GM21619 (cell line): ENCODE measurements at regions not wholly inside any gene's neighbourhood (a gene's known extent, or its start where the extent isn't known, plus 50 kb on each side); places are given as distances from the start of the nearest gene placed in this dataset.

Experiments
- ATAC-seq: cut with Tn5 transposase; IDR thresholded peaks from one replicate; pipeline ENCODE4 v1.9.1; 2021; ENCODE audit not compliant: unreplicated experiment

DNA sequence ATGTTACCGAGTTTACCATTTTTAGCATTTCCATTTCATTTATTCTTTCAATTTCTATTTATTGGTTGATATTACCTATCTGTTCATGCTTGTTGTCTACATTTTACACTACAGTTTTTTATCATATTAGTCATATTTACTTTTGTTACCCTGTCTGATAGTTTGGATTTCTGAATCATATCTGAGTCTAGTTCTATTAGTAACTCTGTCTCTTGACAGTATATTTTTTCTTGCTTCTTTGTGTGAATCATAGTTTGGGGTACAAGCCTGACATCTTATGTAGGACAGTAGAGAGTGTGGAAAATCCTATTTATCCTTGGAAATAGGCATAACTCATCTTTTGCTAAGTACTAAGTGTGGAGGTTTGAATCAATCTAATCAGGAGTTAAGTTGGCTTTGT, 263.9 kb upstream of the SESN3 start:
- ATAC-seq: no peak

GRCh38 chr11:95494167-95494566, 263.2 kb upstream of the SESN3 start:
- no peak for ATAC-seq

GRCh38 chr11:95490625-95491024, 259.6 kb upstream of the SESN3 start:
- ATAC-seq: no peak

DNA sequence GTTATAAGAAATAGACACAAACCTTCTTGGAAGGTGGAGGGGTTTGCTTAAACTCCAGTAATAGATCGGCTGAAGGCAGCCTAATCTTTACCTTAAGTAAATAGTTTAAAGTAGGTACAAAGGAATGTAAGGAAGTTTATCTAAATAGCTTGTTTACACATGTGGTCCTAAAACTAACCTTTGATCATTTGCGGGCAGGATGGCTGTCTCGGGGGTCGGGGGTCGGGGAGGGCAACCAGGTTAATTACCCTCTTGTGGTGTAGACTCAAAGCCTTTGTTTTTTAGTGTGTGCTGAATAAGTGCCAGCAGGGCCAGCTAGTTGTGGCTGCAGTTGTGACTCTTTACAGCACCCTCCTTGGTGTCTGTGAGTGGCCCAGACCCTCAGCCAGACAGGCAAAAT, 256.9 kb upstream of the SESN3 start:
- ATAC-seq: no peak

DNA sequence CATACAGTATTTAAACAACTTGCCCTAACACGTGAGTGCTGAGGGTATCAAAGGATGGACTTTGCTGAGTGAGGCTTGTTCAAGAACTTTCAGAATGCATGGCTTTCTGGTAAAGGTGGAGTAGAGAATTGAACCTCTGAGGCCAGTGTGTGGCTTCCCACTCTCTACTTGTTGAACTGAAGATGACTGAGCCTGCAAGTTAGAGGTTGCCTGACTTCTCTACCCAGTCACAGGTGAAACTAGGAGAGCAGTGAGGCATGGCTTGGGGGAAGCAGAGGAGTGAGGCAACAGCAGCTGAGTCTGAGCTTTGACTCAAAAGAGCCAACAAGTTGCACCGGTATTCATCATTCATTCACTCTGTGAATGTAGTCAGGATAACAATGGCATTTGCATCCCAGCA, 256.4 kb upstream of the SESN3 start:
- peak; percentile 99 for ATAC-seq

DNA sequence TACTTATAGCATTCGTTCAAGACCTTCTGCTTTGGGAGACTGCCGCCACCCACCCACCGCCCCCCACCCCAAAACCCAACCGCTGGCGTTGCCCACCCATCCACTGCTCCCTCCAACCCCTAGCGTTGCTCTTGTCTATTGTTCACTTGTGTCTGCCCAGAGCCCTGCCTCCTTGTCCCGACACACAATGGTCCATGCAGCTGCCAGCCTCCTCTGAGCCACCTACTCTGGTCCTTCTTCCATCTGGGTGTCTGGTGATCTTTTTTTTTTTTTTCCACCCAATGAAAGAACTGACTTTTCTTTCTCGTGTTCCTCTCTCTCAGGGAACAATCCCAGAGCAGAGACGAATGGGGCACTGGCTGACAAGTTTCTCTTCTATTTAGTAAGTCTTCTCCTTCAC, 256.0 kb upstream of the SESN3 start:
- ATAC-seq: no peak

GRCh38 chr11:95486466-95486865, 255.5 kb upstream of the SESN3 start:
- no peak for ATAC-seq

DNA sequence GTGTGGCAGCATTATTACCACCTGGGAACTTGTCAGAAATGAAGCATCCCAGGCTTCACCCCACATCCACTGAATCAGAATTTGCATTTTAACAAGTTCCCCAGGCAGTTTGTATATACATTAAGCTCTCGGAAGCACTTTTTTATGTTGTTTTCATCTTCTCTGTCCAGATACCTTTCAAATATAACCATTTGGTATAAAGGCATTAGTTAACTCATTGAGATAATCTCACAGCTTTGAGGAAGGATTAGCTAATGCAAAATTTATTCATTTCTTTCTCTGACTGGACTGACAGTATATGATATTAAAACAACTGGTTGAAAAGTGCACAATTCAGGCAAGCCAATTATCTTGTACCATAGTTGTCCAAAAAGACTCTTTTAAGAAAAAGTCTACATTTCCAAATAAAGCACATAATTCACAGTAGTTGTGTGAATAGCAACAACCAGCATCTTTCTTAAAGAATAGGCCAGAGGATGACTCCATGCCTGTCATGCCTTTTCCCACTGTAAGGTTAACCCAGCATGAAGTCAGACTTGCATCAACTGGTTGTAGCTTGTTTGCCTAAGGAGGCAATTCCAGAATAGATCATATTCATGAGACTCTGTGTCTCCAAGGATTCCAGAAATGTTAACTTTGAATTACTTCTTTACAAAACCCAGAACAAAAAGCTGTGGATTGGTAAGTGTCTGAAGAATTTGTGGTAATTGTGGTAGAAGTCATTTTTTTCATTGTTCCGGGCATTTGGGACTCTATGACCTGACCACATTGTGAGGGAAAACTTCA, 254.3 kb upstream of the SESN3 start:
- no peak for ATAC-seq

GRCh38 chr11:95483339-95483738, 252.3 kb upstream of the SESN3 start:
- no peak for ATAC-seq

DNA sequence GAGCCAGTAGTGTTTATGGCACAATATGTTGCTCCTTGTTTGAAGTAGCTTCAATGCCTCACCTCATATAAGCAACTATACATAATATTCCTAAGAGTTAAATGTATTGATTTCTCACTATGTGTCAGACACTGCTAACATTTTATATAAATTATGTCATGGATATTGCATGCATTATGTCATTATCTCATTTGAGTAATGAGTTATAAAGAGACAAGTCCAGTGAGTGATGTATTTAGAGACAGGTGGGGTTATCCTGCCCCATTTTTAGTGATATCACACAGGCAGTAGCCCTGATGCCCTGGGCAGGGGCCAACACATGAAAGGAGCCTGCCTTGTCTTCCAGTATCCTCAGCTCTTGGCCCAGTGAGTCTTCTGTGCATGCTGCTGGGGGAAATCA, 247.0 kb upstream of the SESN3 start:
- no peak for ATAC-seq

DNA sequence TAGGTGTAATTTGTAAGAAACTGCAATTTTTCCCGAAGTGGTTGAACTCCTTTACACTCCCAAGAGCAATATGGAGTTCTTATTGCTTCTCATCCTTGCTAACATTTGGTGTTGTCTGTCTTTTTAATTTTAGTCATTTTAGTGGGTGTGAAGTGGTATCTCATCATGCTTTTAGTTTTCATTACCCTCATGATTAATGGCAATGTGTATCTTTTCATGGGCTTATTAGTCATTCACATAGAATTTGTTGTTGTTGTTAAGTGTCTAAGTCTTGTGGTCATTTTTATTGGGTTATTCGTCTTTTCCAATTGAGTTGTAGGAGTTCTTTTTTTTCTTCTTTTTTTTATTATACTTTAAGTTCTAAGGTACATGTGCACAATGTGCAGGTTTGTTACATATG, 238.3 kb upstream of the SESN3 start:
- no peak for ATAC-seq

DNA sequence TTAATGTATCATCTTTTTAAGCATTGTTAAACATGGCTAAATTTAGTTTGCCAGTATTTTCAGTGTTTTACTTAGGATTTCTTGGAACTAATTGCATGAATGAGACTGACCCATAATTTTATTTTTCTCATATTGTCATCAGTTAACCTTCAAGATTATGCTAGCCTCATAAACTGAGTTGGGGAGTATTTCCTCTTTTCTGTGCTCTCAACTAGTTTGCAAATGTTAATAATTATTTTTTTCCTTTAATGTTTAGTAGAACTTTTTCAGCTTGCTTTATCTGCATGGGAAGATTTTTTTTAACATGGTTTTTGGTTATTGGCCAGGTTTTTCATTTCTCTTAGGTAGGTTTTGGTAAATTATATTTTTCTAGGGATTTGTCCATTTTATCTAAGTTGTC, 235.4 kb upstream of the SESN3 start:
- peak; percentile 71 for ATAC-seq

- ATAC-seq: peak; percentile 14
Observed at GRCh38 chr11:95465887-95466286, 234.9 kb upstream of the SESN3 start.

DNA sequence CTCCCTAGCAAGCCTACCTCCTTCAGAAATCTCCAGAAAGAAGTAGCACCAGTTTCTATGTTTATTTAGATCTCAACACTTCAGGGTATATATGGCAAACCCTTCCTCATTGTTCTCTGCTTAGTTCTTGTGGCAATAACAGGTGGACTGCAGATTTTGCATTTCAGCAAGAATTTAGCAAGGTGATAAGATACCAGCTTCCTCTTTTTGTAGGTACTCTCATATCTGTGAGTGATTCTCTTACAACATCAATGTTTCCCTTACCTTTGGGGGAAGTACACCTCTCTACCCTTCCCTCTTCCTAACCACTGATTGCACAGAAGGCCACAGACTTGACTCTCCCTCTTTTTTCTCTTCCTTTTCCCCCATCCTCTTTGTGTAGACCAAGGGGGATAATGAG, 230.9 kb upstream of the SESN3 start:
- no peak for ATAC-seq

- no peak for ATAC-seq
Observed at GRCh38 chr11:95461348-95461747, 230.3 kb upstream of the SESN3 start.

DNA sequence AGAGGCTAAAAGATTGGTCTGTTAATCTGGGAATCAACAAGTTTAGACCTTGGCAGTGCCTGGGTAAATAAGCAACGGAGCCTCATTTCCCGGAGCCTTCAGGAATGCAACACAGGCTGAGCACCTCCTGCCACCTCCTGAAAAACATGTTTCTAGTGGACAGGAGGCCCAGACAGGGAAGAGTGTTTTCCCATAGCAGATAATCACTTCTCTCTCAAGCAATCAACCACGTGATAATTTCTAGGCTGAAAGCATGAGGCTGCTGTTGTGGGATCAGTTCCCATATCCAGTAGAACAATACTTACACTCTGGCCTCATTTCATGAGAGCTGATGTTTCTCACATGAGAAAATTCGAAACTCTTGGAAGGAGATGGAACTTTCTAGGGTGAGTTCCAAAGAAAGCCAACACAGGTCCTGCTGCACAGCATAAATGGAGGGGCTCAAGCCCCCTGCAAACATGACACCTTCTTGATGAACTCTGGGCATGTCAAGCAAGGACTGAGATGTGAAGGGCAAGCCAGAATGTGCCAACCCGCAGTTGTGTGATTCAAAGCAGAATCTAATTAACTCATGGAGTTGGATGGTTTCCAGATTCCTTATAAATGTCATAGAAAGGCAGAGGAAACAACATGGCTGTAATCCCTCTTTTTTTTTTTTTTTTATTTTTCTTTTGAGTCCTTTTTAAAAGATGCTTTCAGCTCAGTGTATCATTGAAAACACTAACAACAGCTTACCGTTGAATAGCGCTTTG, 228.5 kb upstream of the SESN3 start:
- ATAC-seq: no peak

GRCh38 chr11:95456714-95457491, 225.9 kb upstream of the SESN3 start:
- no peak for ATAC-seq

GRCh38 chr11:95455228-95455970, 224.4 kb upstream of the SESN3 start:
- ATAC-seq: peak; percentile 64

GRCh38 chr11:95453616-95454171, 222.7 kb upstream of the SESN3 start:
- no peak for ATAC-seq

DNA sequence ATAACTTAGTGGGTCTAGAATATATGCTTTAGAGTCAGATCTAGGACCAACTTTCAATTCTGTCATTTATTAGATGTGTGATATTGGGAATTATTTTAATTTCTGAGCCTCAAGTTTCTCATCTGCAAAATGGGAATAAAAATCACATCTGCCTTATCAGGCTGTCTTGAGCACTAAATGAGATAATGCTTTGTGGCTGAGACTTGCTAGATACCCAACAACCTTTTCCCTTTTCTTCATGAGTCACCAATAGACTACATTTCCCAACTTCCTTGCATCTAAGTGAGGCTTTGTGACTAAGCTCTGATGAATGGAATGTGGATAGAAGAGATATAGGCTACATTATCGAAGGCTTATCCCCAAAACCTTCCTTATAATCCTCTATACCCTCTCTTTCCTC, 220.7 kb upstream of the SESN3 start:
- no peak for ATAC-seq

DNA sequence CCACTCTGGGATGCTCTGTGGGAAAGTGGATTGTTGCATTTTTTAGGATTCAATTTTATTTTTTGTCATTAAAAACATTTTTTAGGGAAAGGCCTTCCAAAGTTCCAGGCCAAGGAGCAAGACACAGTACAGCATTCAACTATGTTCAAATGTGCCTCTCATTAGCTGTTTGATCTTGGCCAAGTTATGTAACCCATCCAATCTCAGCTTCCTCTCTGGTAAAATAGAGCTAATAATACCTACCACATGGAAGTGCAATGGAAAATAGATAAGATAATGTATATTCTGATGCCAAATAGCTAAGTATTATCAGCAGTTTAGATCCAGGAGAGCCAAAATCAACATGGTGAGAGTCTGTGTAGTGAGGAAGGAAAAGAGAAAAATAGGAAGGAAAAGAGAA, 220.3 kb upstream of the SESN3 start:
- no peak for ATAC-seq
